ENCODE measurements at regions not wholly inside any gene's neighbourhood (a gene's known extent, or its start where the extent isn't known, plus 50 kb on each side); places are given as distances from the start of the nearest gene placed in this dataset.

DNA sequence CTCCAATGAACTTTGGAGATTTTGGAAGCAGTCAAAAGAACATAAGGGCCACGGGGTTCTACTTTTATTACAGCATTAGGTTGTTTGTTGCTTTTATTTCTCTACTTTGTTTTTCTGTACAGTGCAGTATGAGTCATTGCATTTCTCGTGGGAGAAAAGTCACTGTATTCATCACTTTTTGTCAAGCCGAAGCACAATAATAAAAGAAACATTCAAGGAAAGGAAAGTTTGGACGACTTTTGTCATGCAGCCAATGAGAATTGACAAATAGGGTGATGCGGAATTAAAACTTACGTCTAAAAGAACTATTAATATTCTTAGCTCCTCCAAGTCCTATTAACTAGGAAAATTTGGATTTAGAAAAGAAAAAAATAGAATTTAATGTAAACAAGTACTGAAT, 209.9 kb downstream of the TMEM182 start:
- TF ChIP-seq, protein P1, sequence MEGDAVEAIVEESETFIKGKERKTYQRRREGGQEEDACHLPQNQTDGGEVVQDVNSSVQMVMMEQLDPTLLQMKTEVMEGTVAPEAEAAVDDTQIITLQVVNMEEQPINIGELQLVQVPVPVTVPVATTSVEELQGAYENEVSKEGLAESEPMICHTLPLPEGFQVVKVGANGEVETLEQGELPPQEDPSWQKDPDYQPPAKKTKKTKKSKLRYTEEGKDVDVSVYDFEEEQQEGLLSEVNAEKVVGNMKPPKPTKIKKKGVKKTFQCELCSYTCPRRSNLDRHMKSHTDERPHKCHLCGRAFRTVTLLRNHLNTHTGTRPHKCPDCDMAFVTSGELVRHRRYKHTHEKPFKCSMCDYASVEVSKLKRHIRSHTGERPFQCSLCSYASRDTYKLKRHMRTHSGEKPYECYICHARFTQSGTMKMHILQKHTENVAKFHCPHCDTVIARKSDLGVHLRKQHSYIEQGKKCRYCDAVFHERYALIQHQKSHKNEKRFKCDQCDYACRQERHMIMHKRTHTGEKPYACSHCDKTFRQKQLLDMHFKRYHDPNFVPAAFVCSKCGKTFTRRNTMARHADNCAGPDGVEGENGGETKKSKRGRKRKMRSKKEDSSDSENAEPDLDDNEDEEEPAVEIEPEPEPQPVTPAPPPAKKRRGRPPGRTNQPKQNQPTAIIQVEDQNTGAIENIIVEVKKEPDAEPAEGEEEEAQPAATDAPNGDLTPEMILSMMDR (IDR thresholded peaks at IDR 0.05; ENCODE audit: poor library complexity, severe bottlenecking): no peak
- TF ChIP-seq EZH2 (IDR thresholded peaks at IDR 0.05; ENCODE audit: borderline replicate concordance, insufficient read depth, low read length, poor library complexity, severe bottlenecking): no peak

All from neural cell (in vitro differentiated cells).